ENCODE measurements at regions not wholly inside any gene's neighbourhood (a gene's known extent, or its start where the extent isn't known, plus 50 kb on each side); places are given as distances from the start of the nearest gene placed in this dataset.

DNA sequence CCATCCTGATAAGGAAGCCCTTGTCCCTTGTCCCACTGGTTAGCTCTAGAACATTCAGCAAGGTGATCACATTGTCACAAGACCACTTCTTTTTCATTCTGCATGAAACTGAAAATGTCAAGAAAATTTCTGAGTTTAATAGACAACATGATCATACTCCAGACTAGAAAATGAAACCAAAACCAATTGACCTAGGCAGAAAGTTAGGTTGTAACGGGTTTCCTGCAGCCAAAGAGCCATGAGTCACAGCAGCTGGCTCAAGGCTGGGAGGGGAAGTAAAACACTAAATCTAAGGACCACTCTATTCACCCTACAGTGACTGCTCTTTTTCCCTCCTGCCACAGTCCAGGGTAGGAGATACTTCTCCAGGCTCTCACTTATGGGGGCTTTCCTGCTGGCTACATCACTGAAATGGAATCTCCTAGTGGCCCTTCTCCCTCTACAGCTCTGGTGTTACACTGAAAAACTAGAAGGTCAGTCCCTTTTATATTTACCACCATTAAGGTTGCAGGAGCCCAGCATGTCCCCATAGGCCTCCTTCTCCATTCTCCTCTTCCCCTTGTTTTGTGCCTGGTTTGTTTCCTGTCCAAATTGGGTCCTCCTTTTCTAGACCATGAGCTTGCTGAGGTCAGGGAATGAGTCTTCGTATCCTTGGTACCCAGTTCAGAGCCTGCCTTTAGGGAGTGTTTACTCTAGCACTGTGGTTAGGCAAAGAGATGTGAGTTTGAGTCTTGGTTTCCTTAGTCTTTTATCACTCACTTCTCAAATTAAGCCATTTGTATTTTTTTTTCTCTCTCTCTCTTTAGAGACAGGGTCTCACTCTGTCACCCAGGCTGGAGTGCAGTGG is 236.5 kb upstream of the JUN start:
- peaks cover 53% of the 10 kb centered on the region for H3K4me1 Mint-ChIP-seq (ENCODE audit: low read depth)
- peak overlapping the region; percentile 74 to 81 for H3K4me3 Mint-ChIP-seq
- no peaks in the 10 kb centered on the region for H3K27me3 Mint-ChIP-seq (ENCODE audit: low read depth)
- H3K27ac Mint-ChIP-seq: peak overlapping the region; percentile 83
- DNase-seq (peak; percentile 49 to 62), ATAC-seq (replicated peaks in 1 of 2) (peak; percentile 93 to 95)
- H3K9me3 Mint-ChIP-seq: peaks cover 5% of the 10 kb centered on the region in 2 donors
- H3K36me3 Mint-ChIP-seq (ENCODE audit: insufficient read depth in 2 of 2): peaks cover 2 to 5% of the 10 kb centered on the region in 2 donors

DNA sequence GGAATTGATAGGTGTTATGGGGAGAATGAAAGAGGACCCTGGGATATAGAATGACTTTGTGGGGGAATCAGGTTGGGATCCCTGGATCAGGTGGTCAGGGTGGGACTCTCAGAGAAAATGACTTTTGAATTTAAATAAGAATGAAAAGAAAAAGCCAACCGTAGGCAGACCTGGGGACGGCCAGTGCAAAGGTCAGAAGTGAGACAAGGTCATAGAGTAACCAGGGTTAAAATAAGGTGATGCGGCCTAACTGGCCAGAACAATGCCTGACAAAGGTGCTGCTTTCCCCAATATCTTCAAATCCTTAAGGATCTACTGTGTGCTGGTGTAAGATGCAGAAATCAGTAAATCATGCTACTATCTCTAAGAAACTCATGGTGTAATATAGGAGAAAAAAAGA is 238.4 kb upstream of the JUN start:
- H3K9me3 Mint-ChIP-seq: peaks cover 5 to 10% of the 10 kb centered on the region in 2 donors

DNA sequence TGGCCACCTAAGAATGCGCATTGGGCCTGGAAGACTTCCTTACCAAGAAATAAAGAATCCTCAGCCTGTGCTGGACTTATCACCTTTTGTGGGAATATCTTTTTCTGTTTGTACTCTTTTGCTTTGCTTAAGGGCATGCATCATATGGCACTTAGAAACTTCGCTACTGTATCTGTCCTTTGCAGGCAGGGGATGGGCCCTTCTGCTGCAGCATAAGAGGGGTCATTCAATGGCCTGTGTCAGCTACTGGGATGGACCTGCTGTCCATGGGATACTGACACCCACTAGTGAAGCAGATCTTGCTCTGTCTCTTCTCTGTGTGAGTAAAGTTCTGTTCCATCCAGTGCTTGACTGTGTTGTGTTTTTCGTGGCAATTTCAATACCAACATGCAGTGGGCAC is 239.0 kb upstream of the JUN start:
- Mint-ChIP-seq H3K9me3 (peaks cover 5 to 10% of the 10 kb centered on the region in 2 donors), H3K27ac (no peak overlapping the region), H3K36me3 (ENCODE audit: insufficient read depth in 2 of 2) (peaks cover 5 to 11% of the 10 kb centered on the region in 2 donors), H3K4me3 (no peak overlapping the region), H3K4me1 (ENCODE audit: low read depth) (peaks cover 42% of the 10 kb centered on the region), H3K27me3 (ENCODE audit: low read depth) (no peaks in the 10 kb centered on the region)
- ATAC-seq (replicated peaks in 1 of 2): no peak
- DNase-seq: no peak

More for the DNA sequence above, 238.4 kb upstream of the JUN start:
- H3K27ac Mint-ChIP-seq: peak overlapping the region; percentile 40
- ATAC-seq (replicated peaks in 1 of 2): no peak
- peaks cover 42% of the 10 kb centered on the region for H3K4me1 Mint-ChIP-seq (ENCODE audit: low read depth)
- H3K4me3 Mint-ChIP-seq: no peak overlapping the region
- DNase-seq: no peak
- no peaks in the 10 kb centered on the region for H3K27me3 Mint-ChIP-seq (ENCODE audit: low read depth)
- peaks cover 5 to 11% of the 10 kb centered on the region in 2 donors for H3K36me3 Mint-ChIP-seq (ENCODE audit: insufficient read depth in 2 of 2)

DNA sequence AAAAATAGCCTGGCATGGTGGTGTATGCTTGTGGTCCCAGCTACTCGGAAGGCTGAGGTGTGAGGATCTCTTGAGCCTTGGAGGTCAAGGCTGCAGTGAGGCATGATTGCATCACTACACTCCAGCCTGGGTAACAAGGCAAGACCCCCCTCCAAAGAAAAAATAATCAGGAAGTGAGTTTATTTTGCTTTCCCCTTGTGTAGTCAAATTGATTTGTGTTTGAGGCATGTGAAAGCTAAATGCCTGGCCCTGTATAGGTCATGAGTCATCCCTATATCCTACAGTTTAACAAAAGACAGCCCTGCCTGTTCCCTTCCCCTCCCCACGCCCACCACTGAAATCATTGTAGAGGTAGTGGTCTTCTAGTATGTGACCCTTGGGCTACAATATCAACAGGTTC is 241.4 kb upstream of the JUN start:
- ATAC-seq (replicated peaks in 1 of 2): peak in 1 of 2 donors; percentile 23
- H3K36me3 Mint-ChIP-seq (ENCODE audit: insufficient read depth in 2 of 2): peaks cover 3 to 6% of the 10 kb centered on the region in 2 donors
- no peak for DNase-seq
- H3K4me1 Mint-ChIP-seq (ENCODE audit: low read depth): peaks cover 22% of the 10 kb centered on the region
- peak overlapping the region; percentile 76 to 82 for H3K4me3 Mint-ChIP-seq
- no peak overlapping the region for H3K27ac Mint-ChIP-seq
- H3K27me3 Mint-ChIP-seq (ENCODE audit: low read depth): no peaks in the 10 kb centered on the region
- peaks cover 2 to 5% of the 10 kb centered on the region in 2 donors for H3K9me3 Mint-ChIP-seq

DNA sequence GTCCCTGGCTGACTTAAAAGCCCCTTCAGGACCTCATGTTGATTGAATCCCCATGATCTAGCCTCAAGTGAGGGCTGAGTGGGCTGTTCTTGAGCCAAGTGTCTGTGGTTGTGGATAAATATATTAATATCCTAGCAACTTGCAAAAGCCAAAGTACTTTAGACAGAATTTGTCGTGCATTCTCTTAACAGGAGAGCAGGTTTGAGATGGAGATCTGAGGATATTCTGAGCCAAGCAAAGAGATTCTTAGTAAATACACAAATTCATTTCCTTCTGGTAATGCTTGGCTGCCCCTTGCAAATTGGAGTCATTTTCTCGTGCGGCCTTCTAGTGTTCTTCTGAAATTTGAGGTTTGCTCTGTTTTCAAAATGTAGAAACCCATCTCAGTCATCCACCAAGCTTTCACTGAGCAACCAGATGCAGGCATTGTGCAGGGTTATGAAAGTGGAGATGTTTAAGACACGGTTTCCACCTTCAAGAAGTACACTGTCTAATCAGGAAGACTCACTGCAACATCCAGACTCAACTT is 242.1 kb upstream of the JUN start:
- ATAC-seq (replicated peaks in 1 of 2): peak; percentile 74 to 84
- H3K27me3 Mint-ChIP-seq (ENCODE audit: low read depth): no peaks in the 10 kb centered on the region
- peak; percentile 37 to 49 for DNase-seq
- peaks cover 0 to 5% of the 10 kb centered on the region in 2 donors for H3K9me3 Mint-ChIP-seq
- no peak overlapping the region for H3K27ac Mint-ChIP-seq
- H3K4me3 Mint-ChIP-seq: peak overlapping the region; percentile 76 to 82
- peaks cover 15% of the 10 kb centered on the region for H3K4me1 Mint-ChIP-seq (ENCODE audit: low read depth)
- peaks cover 3 to 7% of the 10 kb centered on the region in 2 donors for H3K36me3 Mint-ChIP-seq (ENCODE audit: insufficient read depth in 2 of 2)

DNA sequence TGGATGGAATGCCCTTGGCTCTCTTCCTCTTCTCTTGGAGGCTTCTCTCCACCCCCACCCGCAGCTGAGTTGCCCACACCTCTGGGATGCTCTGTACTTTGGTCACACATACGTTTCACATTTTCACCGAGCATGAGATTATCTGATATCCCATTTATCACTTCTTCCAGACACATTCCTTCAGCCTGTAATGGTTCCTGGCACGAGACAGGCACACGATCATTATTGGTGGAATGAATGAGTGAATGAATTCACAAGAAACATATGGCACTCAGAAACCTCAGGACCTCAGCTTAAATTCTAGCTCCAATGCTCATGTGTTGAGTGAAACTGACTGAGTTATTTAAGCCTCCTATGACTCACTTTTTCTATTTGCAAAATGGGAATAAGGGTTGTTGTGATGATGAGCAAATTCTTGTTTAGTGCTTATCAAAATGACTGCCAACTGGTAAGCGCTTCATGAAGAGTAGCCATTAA is 242.7 kb upstream of the JUN start:
- peak; percentile 73 to 82 for ATAC-seq (replicated peaks in 1 of 2)

DNA sequence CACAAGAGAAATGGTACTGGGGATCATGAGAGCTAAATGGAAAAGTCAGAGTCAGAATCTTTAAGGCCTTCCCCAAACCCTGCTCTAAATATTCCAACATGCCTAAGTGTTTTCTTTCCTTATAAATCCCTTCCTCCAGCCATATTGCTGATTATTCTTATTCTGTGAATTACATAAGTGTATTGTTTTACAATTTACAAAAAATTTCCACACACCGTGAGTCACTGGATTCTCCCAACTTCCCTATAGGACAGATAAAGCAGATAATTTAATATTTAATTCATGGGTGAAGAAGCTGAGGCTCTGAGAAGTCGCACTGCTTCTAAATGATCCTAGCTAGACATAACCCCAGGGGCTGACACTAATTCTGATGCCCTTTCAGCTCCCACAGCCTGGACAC is 243.3 kb upstream of the JUN start:
- Mint-ChIP-seq H3K4me1 (ENCODE audit: low read depth) (peaks cover 13% of the 10 kb centered on the region), H3K9me3 (peaks cover 0 to 8% of the 10 kb centered on the region in 2 donors), H3K27ac (no peak overlapping the region), H3K36me3 (ENCODE audit: insufficient read depth in 2 of 2) (peaks cover 5 to 11% of the 10 kb centered on the region in 2 donors), H3K4me3 (peak overlapping the region; percentile 76 to 82), H3K27me3 (ENCODE audit: low read depth) (no peaks in the 10 kb centered on the region)
- DNase-seq (no peak), ATAC-seq (replicated peaks in 1 of 2) (no peak)

More for the DNA sequence above, 242.7 kb upstream of the JUN start:
- H3K27me3 Mint-ChIP-seq (ENCODE audit: low read depth): no peaks in the 10 kb centered on the region
- H3K4me1 Mint-ChIP-seq (ENCODE audit: low read depth): peaks cover 17% of the 10 kb centered on the region
- H3K9me3 Mint-ChIP-seq: peaks cover 0 to 8% of the 10 kb centered on the region in 2 donors
- H3K4me3 Mint-ChIP-seq: peak overlapping the region; percentile 76 to 82
- no peak overlapping the region for H3K27ac Mint-ChIP-seq
- H3K36me3 Mint-ChIP-seq (ENCODE audit: insufficient read depth in 2 of 2): peaks cover 5 to 11% of the 10 kb centered on the region in 2 donors
- peak in 1 of 2 donors; percentile 15 for DNase-seq

DNA sequence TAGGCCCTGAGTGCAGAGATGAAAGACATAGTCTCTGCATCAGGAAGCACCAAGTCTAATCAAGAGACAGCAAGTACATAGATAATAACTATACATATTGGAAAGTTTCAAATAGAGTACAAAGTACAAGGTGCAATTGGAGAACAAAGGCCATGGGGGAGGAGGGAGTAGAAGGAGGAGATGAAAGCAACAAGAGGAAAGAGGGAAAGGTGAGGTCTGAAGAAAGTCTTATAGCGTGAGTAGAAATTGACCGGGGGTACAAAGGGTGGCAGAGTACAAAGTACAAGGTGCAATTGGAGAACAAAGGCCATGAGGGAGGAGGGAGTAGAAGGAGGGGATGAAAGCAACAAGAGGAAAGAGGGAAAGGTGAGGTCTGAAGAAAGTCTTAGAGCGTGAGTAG is 244.2 kb upstream of the JUN start:
- H3K27ac Mint-ChIP-seq: no peak overlapping the region
- DNase-seq: no peak
- peaks cover 7% of the 10 kb centered on the region for H3K4me1 Mint-ChIP-seq (ENCODE audit: low read depth)
- H3K9me3 Mint-ChIP-seq: peaks cover 0 to 8% of the 10 kb centered on the region in 2 donors
- H3K36me3 Mint-ChIP-seq (ENCODE audit: insufficient read depth in 2 of 2): peaks cover 5 to 11% of the 10 kb centered on the region in 2 donors
- H3K4me3 Mint-ChIP-seq: no peak overlapping the region
- ATAC-seq (replicated peaks in 1 of 2): no peak
- no peaks in the 10 kb centered on the region for H3K27me3 Mint-ChIP-seq (ENCODE audit: low read depth)

DNA sequence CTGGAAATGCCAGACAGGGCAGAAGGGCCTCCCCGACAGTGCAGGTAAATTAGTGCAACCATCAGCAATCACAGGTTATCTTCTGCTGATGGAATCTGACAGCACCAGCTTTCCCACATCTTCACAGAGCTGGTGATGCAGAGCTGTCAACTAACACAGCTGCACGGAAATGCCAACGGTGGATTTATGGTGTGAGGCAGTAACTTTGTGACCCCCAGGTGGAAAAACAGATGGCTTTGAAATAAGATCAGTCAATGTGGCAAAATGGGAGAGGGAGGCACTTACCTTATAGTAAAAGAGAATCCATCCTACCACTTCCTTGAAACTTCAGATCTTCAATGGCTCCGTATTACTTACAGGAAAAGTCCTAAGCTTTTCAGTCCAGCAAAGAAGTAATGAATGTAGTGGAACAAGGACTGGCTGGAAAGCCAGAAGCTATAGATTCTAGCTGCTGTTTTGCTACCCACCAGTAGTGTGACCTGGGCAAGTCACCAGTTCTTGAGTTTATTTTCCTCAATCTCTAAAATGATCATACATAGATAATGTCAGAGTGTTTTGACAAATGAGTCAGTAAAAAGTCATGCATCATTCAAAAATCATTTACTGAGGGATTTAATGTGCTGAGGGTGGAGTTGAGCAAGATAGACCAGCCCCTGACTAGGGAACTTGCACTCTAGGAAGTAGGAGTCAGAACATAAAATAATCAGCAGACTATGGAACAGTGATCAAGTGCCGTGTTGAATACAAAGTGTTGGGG is 245.7 kb upstream of the JUN start:
- no peak overlapping the region for H3K4me3 Mint-ChIP-seq
- DNase-seq: no peak
- no peak overlapping the region for H3K27ac Mint-ChIP-seq
- H3K9me3 Mint-ChIP-seq: peaks cover 0 to 8% of the 10 kb centered on the region in 2 donors
- peak; percentile 8 to 10 for ATAC-seq (replicated peaks in 1 of 2)
- peaks cover 5% of the 10 kb centered on the region for H3K4me1 Mint-ChIP-seq (ENCODE audit: low read depth)
- H3K27me3 Mint-ChIP-seq (ENCODE audit: low read depth): no peaks in the 10 kb centered on the region
- peaks cover 5 to 11% of the 10 kb centered on the region in 2 donors for H3K36me3 Mint-ChIP-seq (ENCODE audit: insufficient read depth in 2 of 2)

DNA sequence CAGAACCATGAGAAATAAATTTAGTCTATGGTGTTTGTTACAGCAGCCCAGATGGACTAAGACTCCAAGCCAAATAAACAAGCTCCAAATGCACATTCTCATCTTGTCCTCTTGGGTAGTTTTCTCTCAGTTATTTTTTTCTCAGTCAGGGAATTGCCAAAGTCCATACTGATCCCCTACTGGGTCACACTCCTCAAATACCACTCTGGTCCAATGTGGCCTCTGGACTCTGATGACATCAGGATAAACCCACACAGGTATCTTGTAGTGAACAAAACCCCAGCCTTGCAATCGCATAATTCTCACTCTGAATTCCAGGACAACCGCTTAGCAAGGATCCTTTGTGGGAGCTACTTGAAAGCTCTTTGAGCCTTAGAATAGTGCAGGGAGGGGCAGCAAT is 248.4 kb upstream of the JUN start:
- Mint-ChIP-seq H3K9me3 (peaks cover 0 to 3% of the 10 kb centered on the region in 2 donors), H3K4me1 (ENCODE audit: low read depth) (peaks cover 5% of the 10 kb centered on the region), H3K36me3 (ENCODE audit: insufficient read depth in 2 of 2) (peaks cover 2 to 5% of the 10 kb centered on the region in 2 donors), H3K27ac (no peak overlapping the region), H3K27me3 (ENCODE audit: low read depth) (no peaks in the 10 kb centered on the region), H3K4me3 (no peak overlapping the region)
- DNase-seq: no peak
- ATAC-seq (replicated peaks in 1 of 2): no peak

DNA sequence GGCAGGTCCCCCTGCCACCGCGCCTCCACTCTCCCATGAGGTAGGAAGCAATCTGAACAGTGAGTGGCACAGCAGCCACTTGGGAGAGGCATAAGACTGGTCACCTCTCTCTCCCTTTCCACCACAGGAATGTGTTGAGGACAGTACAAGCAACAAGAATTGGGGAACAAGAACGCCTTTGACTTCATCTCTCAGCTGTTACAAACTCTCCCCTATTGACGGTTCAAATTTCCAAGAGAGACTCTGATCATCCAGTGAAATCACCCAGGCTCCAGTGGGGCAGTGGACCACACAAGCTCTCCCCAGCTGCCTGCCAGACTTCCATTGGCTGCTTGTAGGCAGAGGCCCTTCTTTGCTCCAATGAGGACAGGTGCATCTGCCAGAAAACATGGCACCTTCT is 249.9 kb upstream of the JUN start:
- Mint-ChIP-seq H3K9me3 (peaks cover 0 to 3% of the 10 kb centered on the region in 2 donors), H3K27ac (no peak overlapping the region), H3K4me1 (ENCODE audit: low read depth) (peaks cover 5% of the 10 kb centered on the region), H3K4me3 (no peak overlapping the region), H3K36me3 (ENCODE audit: insufficient read depth in 2 of 2) (peaks cover 2 to 5% of the 10 kb centered on the region in 2 donors), H3K27me3 (ENCODE audit: low read depth) (no peaks in the 10 kb centered on the region)
- ATAC-seq (replicated peaks in 1 of 2): no peak
- no peak for DNase-seq

DNA sequence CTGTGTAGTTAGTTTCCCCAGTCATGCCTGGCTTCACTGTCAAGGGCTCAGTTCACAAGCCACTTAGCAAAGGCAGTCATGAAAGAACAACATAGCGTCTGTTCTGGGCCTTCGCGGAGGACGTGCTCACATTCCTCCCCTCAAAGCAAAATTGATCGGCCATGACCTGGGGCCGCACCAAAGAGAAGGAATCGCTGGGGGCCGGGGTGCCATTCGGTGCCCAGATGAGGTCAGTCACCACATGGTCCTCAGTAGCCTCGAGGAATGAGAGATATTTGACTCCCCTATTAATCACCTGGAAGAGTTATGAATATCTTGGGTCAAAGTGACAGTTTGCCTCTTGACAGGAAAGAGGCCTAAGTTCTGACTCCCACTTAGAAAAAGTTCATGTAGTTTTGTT is 251.1 kb upstream of the JUN start:
- Mint-ChIP-seq H3K36me3 (ENCODE audit: insufficient read depth in 2 of 2) (peaks cover 2 to 5% of the 10 kb centered on the region in 2 donors), H3K27me3 (ENCODE audit: low read depth) (no peaks in the 10 kb centered on the region), H3K4me1 (ENCODE audit: low read depth) (peaks cover 5% of the 10 kb centered on the region), H3K9me3 (peaks cover 0 to 3% of the 10 kb centered on the region in 2 donors), H3K27ac (no peak overlapping the region), H3K4me3 (no peak overlapping the region)
- DNase-seq (no peak), ATAC-seq (replicated peaks in 1 of 2) (no peak)

DNA sequence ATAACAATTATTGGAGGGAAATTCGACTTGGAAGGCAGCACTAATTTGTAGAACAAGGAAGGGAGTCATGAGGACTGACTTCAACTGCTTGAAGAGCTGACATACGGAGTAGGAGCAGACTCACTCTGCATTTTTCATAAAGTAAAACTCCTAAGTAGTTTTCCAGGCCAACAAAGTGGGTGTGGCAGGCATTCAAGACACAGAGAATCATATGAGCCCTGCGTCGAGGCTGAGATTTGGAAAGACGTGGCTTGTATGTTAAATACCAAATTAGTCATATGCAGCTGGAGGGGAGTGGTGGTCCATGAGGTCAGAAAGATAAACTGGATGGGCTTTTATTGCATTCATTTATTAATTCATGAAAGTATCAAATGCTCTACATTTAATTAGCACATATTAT is 255.7 kb upstream of the JUN start:
- Mint-ChIP-seq H3K36me3 (ENCODE audit: insufficient read depth in 2 of 2) (no peaks in the 10 kb centered on the region), H3K4me1 (ENCODE audit: low read depth) (peaks cover 21% of the 10 kb centered on the region), H3K27me3 (ENCODE audit: low read depth) (no peaks in the 10 kb centered on the region), H3K27ac (no peak overlapping the region), H3K4me3 (no peak overlapping the region), H3K9me3 (no peaks in the 10 kb centered on the region)
- DNase-seq (no peak), ATAC-seq (replicated peaks in 1 of 2) (no peak)
